ENCODE measurements at regions not wholly inside any gene's neighbourhood (a gene's known extent, or its start where the extent isn't known, plus 50 kb on each side); places are given as distances from the start of the nearest gene placed in this dataset.

DNA sequence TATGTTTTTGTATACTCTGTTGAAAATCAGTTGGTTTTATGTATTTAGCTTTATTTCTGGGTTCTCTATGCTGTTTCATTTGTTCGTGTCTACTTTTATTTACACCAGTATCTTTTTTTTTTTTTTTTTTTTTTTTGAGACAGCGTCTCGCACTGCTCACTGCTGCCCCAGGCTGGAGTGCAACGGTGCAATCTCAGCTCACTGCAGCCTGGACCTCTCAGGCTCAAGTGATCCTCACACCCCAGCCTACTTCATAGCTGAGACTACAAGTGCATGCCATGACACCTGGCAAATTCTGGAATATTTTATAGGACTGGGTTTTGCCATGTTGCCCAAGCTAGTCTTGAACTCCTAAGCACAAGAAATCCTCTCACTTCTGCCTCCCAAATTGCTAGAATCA lies 869.4 kb upstream of the CDH6 start:
- H3K4me3 ChIP-seq (ENCODE audit: low read depth, low read length) = no peak overlapping the region

DNA sequence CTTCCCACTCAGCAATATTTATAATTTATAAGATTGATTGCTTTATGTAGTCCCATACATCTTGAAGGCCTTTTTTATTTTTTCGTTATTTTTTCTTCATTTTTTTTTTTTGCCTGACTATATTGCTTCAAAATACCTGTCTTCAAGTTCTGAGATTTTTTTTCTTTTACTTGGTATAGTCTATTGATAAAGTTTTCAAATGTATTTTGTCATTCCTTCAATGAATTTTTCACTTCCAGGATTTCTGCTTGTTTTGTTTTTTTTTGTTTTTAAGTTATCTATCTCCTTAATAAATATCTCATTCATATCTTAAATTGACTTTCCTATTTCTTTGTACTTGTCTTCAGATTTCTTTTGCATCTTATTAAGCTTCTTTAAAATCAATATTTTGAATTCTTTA lies 905.6 kb upstream of the CDH6 start:
- no peak for DNase-seq (ENCODE audit: low read depth)
- no peak overlapping the region for H3K4me3 ChIP-seq (ENCODE audit: low read depth, low read length)
- TF ChIP-seq, protein P1, sequence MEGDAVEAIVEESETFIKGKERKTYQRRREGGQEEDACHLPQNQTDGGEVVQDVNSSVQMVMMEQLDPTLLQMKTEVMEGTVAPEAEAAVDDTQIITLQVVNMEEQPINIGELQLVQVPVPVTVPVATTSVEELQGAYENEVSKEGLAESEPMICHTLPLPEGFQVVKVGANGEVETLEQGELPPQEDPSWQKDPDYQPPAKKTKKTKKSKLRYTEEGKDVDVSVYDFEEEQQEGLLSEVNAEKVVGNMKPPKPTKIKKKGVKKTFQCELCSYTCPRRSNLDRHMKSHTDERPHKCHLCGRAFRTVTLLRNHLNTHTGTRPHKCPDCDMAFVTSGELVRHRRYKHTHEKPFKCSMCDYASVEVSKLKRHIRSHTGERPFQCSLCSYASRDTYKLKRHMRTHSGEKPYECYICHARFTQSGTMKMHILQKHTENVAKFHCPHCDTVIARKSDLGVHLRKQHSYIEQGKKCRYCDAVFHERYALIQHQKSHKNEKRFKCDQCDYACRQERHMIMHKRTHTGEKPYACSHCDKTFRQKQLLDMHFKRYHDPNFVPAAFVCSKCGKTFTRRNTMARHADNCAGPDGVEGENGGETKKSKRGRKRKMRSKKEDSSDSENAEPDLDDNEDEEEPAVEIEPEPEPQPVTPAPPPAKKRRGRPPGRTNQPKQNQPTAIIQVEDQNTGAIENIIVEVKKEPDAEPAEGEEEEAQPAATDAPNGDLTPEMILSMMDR (IDR thresholded peaks at IDR 0.05; ENCODE audit: insufficient read depth, low read length) = no peak

More for the DNA sequence above, 869.4 kb upstream of the CDH6 start:
- TF ChIP-seq, protein P1 (IDR thresholded peaks at IDR 0.05; ENCODE audit: insufficient read depth, low read length) = no peak
- DNase-seq (ENCODE audit: low read depth) = no peak

DNA sequence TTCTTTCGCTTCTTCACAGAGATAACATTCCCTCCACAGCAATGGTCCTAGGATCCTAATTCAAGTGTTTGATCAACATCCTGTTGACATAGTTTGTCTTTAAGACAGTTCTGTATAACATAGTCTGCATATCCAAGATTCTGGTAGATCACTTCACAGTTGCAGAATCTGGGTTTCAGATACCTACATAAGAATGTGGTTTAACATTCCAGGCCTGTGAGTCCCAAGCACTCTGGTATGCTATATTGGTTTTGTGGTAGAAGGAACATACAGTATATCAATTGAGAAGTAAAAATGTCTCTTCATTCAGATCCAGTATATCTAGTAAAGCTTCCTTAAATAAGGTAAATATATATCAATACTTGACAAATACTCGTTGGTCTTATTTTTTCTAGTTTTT lies 914.2 kb upstream of the CDH6 start:
- DNase-seq (ENCODE audit: low read depth) = peak; percentile 2

DNA sequence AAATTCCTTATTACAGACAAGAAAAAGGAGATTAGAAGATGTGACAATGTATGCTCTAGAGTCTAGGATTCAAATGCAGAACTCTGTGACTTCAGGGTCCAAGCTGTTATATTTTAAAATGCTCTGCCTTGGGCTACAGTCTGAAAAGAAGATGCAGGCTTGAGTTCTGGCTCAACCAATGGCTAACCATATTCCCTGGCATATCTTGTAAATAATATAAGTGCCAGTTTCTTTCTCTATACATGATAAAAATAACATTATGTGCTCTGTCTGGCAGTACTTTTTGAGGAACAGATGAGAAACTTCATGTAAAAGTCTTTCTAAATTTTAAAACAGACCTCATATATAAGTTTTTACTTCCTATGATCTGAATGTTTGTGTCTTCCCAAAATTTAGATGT lies 926.5 kb upstream of the CDH6 start:
- TF ChIP-seq, protein P1 (IDR thresholded peaks at IDR 0.05; ENCODE audit: insufficient read depth, low read length) = no peak
- H3K4me3 ChIP-seq (ENCODE audit: low read depth, low read length) = no peak overlapping the region
- DNase-seq (ENCODE audit: low read depth) = no peak

More for the DNA sequence above, 914.2 kb upstream of the CDH6 start:
- no peak overlapping the region for H3K4me3 ChIP-seq (ENCODE audit: low read depth, low read length)
- TF ChIP-seq, protein P1 (IDR thresholded peaks at IDR 0.05; ENCODE audit: insufficient read depth, low read length) = no peak

DNA sequence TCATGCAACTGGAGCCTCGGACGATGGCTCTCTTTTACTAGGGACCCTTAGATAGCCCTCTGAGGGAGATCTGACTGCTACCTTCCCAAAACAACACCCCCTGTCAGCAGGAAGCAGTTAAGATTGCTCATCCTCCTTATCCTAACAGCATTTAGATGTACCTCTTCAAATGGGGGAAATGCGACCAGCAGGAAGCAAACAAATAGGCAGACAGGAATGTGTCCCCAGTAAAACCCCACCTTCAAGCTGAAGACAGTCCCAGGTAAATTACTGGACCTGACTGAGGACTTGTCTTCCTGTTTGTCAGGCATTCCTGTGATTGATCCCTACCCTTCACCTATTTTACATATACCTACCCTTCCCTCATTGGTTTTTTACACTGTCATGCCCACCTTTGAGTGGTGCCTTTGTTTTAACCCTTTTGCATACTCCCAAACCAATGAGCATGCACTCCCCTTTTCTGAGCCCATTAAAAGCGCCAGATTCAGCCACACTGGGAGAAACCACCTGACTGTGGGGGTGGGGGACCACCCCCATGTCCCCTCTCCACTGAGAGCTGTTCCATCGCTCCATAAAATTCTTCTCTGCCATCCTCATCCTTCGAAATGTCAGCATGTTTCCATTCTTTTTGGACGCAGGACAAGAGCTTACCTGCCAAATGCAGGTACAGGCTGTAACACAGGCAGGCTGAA lies 954.0 kb upstream of the CDH6 start:
- H3K4me3 ChIP-seq (ENCODE audit: low read depth, low read length) = no peak overlapping the region
- TF ChIP-seq, protein P1 (IDR thresholded peaks at IDR 0.05; ENCODE audit: insufficient read depth, low read length) = no peak
- DNase-seq (ENCODE audit: low read depth) = no peak

DNA sequence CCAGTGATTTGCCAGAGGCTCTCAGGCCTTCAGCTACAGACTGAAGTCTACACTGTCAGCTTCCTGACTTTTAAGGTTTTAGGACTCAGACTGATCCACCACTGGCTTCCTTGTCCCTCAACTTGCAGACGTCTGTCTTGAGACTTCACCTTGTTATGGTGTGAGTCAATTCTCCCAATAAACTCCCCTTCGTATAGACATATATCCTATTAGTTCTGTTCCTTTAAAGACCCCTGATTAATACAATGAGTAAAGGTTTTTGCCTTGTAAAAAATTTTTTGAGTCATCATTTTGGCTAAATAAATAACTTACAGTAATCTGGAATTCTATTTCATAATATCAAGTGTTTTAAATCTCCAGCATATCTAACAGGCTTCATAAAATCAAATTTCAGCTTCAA lies 956.3 kb upstream of the CDH6 start:
- DNase-seq (ENCODE audit: low read depth) = no peak
- TF ChIP-seq, protein P1 (IDR thresholded peaks at IDR 0.05; ENCODE audit: insufficient read depth, low read length) = no peak
- H3K4me3 ChIP-seq (ENCODE audit: low read depth, low read length) = no peak overlapping the region

DNA sequence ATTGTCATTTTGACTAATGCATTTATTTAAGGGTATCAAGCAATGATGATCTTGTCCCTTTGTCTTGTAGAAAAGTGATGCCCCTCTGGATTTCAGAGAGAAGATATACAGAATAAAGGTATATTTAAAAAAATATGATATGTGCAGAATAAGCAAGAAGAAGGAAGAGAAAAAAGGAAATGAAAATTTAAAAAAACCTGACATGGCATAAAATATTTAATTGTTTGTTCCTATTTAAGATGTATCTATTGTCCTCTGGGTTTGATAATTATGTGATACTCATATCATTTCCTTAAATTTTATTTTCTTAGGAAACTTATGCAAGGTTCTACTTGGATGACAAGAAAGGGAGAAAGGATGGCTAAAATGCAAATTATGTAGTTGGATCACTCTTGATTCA lies 983.7 kb upstream of the CDH6 start:
- no peak overlapping the region for H3K4me3 ChIP-seq (ENCODE audit: low read depth, low read length)
- TF ChIP-seq, protein P1 (IDR thresholded peaks at IDR 0.05; ENCODE audit: insufficient read depth, low read length) = no peak
- no peak for DNase-seq (ENCODE audit: low read depth)
